GM23338 (cell line): ENCODE measurements at regions not wholly inside any gene's neighbourhood (a gene's known extent, or its start where the extent isn't known, plus 50 kb on each side); places are given as distances from the start of the nearest gene placed in this dataset.

Source experiments
- ATAC-seq: fragments of 200-7000 bp; cut with Tn5 transposase; 3 replicates; pipeline ENCODE4 v1.9.1; 2020
- DNase-seq: peaks from one replicate; pipeline ENCODE4 v3.0.0-alpha.2; 2015; ENCODE audit warnings: low spot score
- H2AFZ ChIP-seq: fragments of 200-600 bp; sonication (generic); 2 replicates; pipeline ENCODE4 v1.8.0; 2016; ENCODE audit warnings: antibody characterized with exemption, mild to moderate bottlenecking, moderate library complexity
- H3F3A ChIP-seq: fragments of 200-600 bp; sonication (generic); replicated peaks from 2 replicates; pipeline ENCODE4 v1.8.0; 2017; ENCODE audit warnings: antibody characterized with exemption, mixed run types, low read depth
- H3K27ac ChIP-seq: fragments of 200-600 bp; sonication (generic); 2 replicates; pipeline ENCODE4 v1.6.1; 2016; ENCODE audit warnings: low read depth
- H3K27me3 ChIP-seq: fragments of 200-600 bp; sonication (generic); 2 replicates; pipeline ENCODE4 v1.8.0; 2016; ENCODE audit warnings: mild to moderate bottlenecking, mixed run types, moderate library complexity; ENCODE audit not compliant: insufficient read depth
- H3K36me3 ChIP-seq: fragments of 200-600 bp; sonication (generic); 2 replicates; pipeline ENCODE4 v1.8.0; 2016; ENCODE audit warnings: mild to moderate bottlenecking; ENCODE audit not compliant: insufficient read depth
- H3K4me1 ChIP-seq: fragments of 200-600 bp; sonication (generic); 2 replicates; pipeline ENCODE4 v1.8.0; 2016; ENCODE audit warnings: mild to moderate bottlenecking, moderate library complexity; ENCODE audit not compliant: insufficient read depth
- H3K4me2 ChIP-seq: fragments of 200-600 bp; sonication (generic); 2 replicates; pipeline ENCODE4 v1.7.1; 2017; ENCODE audit warnings: mixed run types
- H3K4me3 ChIP-seq: fragments of 200-600 bp; sonication (generic); 2 replicates; pipeline ENCODE4 v1.6.1; 2016; ENCODE audit warnings: mixed run types
- H3K79me2 ChIP-seq: fragments of 200-600 bp; sonication (generic); replicated peaks from 2 replicates; pipeline ENCODE4 v1.8.0; 2017; ENCODE audit warnings: mild to moderate bottlenecking; ENCODE audit not compliant: insufficient read depth
- H3K9me2 ChIP-seq: fragments of 200-600 bp; sonication (generic); 2 replicates; pipeline ENCODE4 v1.8.0; 2017; ENCODE audit not compliant: insufficient read depth
- H4K20me1 ChIP-seq: fragments of 200-600 bp; sonication (generic); replicated peaks from 2 replicates; pipeline ENCODE4 v1.8.0; 2017; ENCODE audit warnings: mild to moderate bottlenecking; ENCODE audit not compliant: insufficient read depth
- H3K27ac Mint-ChIP-seq: 2 replicates; pipeline ENCODE4 v1.8.0; 2020; ENCODE audit warnings: inconsistent platforms, mild to moderate bottlenecking, moderate library complexity, mixed read lengths
- H3K27me3 Mint-ChIP-seq: 3 replicates; pipeline ENCODE4 v1.8.0; 2022; ENCODE audit warnings: low read depth, mild to moderate bottlenecking, moderate library complexity, mixed read lengths, inconsistent platforms; ENCODE audit not compliant: insufficient read depth, poor library complexity
- H3K36me3 Mint-ChIP-seq: 3 replicates; pipeline ENCODE4 v1.8.0; 2021; ENCODE audit warnings: low read depth, mild to moderate bottlenecking, inconsistent platforms, moderate library complexity, mixed read lengths
- H3K4me1 Mint-ChIP-seq: 3 replicates; pipeline ENCODE4 v1.8.0; 2020; ENCODE audit warnings: mild to moderate bottlenecking, inconsistent platforms, mixed read lengths
- H3K4me3 Mint-ChIP-seq: 3 replicates; pipeline ENCODE4 v1.8.0; 2021; ENCODE audit warnings: moderate library complexity, mild to moderate bottlenecking, inconsistent platforms, mixed read lengths
- H3K9me3 Mint-ChIP-seq: 3 replicates; pipeline ENCODE4 v1.8.0; 2020; ENCODE audit warnings: moderate library complexity, mild to moderate bottlenecking, inconsistent platforms, mixed read lengths
- CREB1 ChIP-seq: fragments of 250-450 bp; sonication (Bioruptor Pico); IDR thresholded peaks from 2 replicates; pipeline ENCODE4 v1.5.0; 2020; ENCODE audit warnings: low read depth, mild to moderate bottlenecking, moderate library complexity
- ETS1 ChIP-seq: IDR thresholded peaks from 2 replicates; pipeline ENCODE4 v1.6.1; 2016; ENCODE audit warnings: antibody characterized with exemption
- EZH2 ChIP-seq: fragments of 200-600 bp; sonication (generic); IDR thresholded peaks from one replicate; pipeline ENCODE4 v1.8.0; 2017; ENCODE audit warnings: antibody characterized with exemption, mild to moderate bottlenecking, low read depth; ENCODE audit not compliant: unreplicated experiment
- EZH2phosphoT487 ChIP-seq: fragments of 200-600 bp; sonication (generic); IDR thresholded peaks from one replicate; pipeline ENCODE4 v1.8.1; 2018; ENCODE audit warnings: antibody characterized with exemption; ENCODE audit not compliant: unreplicated experiment
- JUNB ChIP-seq: IDR thresholded peaks from one replicate; pipeline ENCODE4 v1.6.1; 2016; ENCODE audit warnings: antibody characterized with exemption; ENCODE audit not compliant: unreplicated experiment
- NANOG ChIP-seq: IDR thresholded peaks from 2 replicates; pipeline ENCODE4 v1.6.1; 2016; ENCODE audit warnings: antibody characterized with exemption, borderline replicate concordance
- POLR2AphosphoS5 ChIP-seq: IDR thresholded peaks from 2 replicates; pipeline ENCODE4 v1.6.1; 2016; ENCODE audit warnings: antibody characterized with exemption, low read depth
- STAT1 ChIP-seq: IDR thresholded peaks from one replicate; pipeline ENCODE4 v1.6.1; 2016; ENCODE audit warnings: antibody characterized with exemption; ENCODE audit not compliant: unreplicated experiment
- ZNF114 ChIP-seq: fragments of 250-450 bp; sonication (Bioruptor Pico); IDR thresholded peaks from 2 replicates; pipeline ENCODE4 v1.5.0; 2020; ENCODE audit warnings: mild to moderate bottlenecking, moderate library complexity
- ZNF331 ChIP-seq: fragments of 250-450 bp; sonication (Bioruptor Pico); IDR thresholded peaks from 2 replicates; pipeline ENCODE4 v1.5.0; 2020; ENCODE audit warnings: low read depth, mild to moderate bottlenecking, moderate library complexity
- TF ChIP-seq, protein P1 (sequence below), 2 experiments: fragments of 200-600 bp in 1 of 2; sonication (generic) in 1 of 2; conservative IDR thresholded peaks; 2 replicates each; pipeline versions ENCODE4 v1.5.1 to v1.6.1; 2016 to 2017; ENCODE audit warnings: antibody characterized with exemption in 2 of 2, low read depth in 2 of 2, mild to moderate bottlenecking in 2 of 2, moderate library complexity in 1 of 2
- TF ChIP-seq, protein P2 (sequence below): fragments of 250-450 bp; sonication (Bioruptor Pico); IDR thresholded peaks from 2 replicates; pipeline ENCODE4 v1.5.0; 2020; ENCODE audit warnings: mild to moderate bottlenecking, moderate library complexity

DNA sequence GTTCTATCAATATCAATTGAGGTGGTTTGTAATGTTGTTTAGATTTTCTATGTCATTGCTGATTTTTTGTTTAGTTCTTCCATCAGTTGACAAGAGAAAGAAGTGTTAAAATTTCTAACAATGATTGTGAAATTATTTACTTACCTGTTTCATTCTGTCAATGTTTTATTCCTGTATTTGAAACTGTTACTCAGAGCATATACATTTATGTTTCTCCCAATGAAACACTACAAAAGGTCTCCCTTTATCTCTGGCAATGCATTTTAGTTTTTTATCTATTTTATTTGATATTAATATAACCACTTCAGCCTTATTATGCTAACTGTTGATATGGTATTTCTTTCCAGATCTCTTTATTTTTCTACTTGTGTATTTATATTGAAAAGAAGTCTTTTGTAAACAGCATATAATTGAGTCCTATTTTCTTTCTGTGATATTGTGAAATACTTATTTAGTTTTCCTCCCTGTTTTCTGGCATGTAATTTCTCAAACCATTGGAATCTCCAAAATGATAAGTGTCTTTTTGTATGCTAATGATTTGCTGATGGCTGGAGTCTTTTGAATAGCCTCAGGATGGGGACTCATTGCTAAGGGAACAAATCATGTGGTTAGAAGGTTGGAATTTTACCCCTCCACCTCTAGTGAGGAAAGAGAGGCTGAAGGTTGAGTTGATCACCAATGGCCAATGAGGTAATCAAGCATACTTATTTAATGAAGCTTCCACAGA, 122.0 kb downstream of the ADSS2 start (continued):
- TF ChIP-seq, protein P1, sequence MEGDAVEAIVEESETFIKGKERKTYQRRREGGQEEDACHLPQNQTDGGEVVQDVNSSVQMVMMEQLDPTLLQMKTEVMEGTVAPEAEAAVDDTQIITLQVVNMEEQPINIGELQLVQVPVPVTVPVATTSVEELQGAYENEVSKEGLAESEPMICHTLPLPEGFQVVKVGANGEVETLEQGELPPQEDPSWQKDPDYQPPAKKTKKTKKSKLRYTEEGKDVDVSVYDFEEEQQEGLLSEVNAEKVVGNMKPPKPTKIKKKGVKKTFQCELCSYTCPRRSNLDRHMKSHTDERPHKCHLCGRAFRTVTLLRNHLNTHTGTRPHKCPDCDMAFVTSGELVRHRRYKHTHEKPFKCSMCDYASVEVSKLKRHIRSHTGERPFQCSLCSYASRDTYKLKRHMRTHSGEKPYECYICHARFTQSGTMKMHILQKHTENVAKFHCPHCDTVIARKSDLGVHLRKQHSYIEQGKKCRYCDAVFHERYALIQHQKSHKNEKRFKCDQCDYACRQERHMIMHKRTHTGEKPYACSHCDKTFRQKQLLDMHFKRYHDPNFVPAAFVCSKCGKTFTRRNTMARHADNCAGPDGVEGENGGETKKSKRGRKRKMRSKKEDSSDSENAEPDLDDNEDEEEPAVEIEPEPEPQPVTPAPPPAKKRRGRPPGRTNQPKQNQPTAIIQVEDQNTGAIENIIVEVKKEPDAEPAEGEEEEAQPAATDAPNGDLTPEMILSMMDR (conservative IDR thresholded peaks at IDR 0.05; ENCODE audit: low read depth in 2 of 2): no peak
- TF ChIP-seq EZH2phosphoT487 (no peak), POLR2AphosphoS5 (no peak), NANOG (peak; percentile 45; the same call in 1 of the 2 replicates)

DNA sequence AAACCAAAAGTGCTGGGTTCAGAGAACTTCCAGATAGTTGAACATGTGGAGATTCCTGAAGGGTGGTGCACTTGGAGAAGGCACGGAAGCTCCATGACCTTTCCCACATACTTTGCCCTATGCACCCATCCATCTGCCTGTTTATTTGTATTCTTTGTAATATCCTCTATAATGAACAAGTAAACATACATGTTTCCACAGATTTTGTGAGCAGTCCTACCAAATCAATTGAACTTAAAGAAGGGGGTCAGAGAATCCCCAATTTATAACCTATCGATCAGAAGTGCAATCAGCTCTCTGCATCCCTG, 121.4 kb downstream of the ADSS2 start:
- DNase-seq: no peak
- Mint-ChIP-seq H3K27me3 (peaks cover 2% of the 10 kb centered on the region), H3K4me3 (no peak overlapping the region), H3K27ac (no peak overlapping the region), H3K4me1 (peaks cover 19% of the 10 kb centered on the region), H3K36me3 (peaks cover 3% of the 10 kb centered on the region; the same call in 1 of the 3 replicates), H3K9me3 (peaks cover 7% of the 10 kb centered on the region; the same call in 2 of the 3 replicates)
- no peaks in the 10 kb centered on the region for H3F3A ChIP-seq
- no peak for ATAC-seq
- no peaks in the 10 kb centered on the region for H3K27me3 ChIP-seq
- H2AFZ ChIP-seq: no peak overlapping the region
- H3K4me2 ChIP-seq: no peak overlapping the region
- no peaks in the 10 kb centered on the region for H4K20me1 ChIP-seq
- H3K36me3 ChIP-seq: no peaks in the 10 kb centered on the region
- H3K4me1 ChIP-seq: peaks cover 5% of the 10 kb centered on the region; the same call in 1 of the 2 replicates
- no peaks in the 10 kb centered on the region for H3K9me2 ChIP-seq
- no peak overlapping the region for H3K4me3 ChIP-seq
- H3K79me2 ChIP-seq: no peaks in the 10 kb centered on the region
- H3K27ac ChIP-seq: no peak overlapping the region
- TF ChIP-seq ETS1 (no peak), JUNB (no peak), ZNF331 (CRISPR knock-in tag) (no peak), ZNF114 (CRISPR knock-in tag) (no peak), NANOG (no peak), EZH2 (no peak), EZH2phosphoT487 (no peak), STAT1 (no peak), CREB1 (CRISPR knock-in tag) (no peak)
- TF ChIP-seq, protein P1 (conservative IDR thresholded peaks at IDR 0.05; ENCODE audit: low read depth in 2 of 2): no peak
- TF ChIP-seq, protein P2, sequence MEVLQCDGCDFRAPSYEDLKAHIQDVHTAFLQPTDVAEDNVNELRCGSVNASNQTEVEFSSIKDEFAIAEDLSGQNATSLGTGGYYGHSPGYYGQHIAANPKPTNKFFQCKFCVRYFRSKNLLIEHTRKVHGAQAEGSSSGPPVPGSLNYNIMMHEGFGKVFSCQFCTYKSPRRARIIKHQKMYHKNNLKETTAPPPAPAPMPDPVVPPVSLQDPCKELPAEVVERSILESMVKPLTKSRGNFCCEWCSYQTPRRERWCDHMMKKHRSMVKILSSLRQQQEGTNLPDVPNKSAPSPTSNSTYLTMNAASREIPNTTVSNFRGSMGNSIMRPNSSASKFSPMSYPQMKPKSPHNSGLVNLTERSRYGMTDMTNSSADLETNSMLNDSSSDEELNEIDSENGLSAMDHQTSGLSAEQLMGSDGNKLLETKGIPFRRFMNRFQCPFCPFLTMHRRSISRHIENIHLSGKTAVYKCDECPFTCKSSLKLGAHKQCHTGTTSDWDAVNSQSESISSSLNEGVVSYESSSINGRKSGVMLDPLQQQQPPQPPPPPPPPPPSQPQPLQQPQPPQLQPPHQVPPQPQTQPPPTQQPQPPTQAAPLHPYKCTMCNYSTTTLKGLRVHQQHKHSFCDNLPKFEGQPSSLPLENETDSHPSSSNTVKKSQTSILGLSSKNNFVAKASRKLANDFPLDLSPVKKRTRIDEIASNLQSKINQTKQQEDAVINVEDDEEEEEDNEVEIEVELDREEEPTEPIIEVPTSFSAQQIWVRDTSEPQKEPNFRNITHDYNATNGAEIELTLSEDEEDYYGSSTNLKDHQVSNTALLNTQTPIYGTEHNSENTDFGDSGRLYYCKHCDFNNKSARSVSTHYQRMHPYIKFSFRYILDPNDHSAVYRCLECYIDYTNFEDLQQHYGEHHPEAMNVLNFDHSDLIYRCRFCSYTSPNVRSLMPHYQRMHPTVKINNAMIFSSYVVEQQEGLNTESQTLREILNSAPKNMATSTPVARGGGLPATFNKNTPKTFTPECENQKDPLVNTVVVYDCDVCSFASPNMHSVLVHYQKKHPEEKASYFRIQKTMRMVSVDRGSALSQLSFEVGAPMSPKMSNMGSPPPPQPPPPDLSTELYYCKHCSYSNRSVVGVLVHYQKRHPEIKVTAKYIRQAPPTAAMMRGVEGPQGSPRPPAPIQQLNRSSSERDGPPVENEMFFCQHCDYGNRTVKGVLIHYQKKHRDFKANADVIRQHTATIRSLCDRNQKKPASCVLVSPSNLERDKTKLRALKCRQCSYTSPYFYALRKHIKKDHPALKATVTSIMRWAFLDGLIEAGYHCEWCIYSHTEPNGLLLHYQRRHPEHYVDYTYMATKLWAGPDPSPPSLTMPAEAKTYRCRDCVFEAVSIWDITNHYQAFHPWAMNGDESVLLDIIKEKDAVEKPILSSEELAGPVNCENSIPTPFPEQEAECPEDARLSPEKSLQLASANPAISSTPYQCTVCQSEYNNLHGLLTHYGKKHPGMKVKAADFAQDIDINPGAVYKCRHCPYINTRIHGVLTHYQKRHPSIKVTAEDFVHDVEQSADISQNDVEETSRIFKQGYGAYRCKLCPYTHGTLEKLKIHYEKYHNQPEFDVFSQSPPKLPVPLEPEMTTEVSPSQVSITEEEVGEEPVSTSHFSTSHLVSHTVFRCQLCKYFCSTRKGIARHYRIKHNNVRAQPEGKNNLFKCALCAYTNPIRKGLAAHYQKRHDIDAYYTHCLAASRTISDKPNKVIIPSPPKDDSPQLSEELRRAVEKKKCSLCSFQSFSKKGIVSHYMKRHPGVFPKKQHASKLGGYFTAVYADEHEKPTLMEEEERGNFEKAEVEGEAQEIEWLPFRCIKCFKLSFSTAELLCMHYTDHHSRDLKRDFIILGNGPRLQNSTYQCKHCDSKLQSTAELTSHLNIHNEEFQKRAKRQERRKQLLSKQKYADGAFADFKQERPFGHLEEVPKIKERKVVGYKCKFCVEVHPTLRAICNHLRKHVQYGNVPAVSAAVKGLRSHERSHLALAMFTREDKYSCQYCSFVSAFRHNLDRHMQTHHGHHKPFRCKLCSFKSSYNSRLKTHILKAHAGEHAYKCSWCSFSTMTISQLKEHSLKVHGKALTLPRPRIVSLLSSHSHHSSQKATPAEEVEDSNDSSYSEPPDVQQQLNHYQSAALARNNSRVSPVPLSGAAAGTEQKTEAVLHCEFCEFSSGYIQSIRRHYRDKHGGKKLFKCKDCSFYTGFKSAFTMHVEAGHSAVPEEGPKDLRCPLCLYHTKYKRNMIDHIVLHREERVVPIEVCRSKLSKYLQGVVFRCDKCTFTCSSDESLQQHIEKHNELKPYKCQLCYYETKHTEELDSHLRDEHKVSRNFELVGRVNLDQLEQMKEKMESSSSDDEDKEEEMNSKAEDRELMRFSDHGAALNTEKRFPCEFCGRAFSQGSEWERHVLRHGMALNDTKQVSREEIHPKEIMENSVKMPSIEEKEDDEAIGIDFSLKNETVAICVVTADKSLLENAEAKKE (CRISPR knock-in tag): no peak
